GM06990 (cell line): ENCODE measurements at regions not wholly inside any gene's neighbourhood (a gene's known extent, or its start where the extent isn't known, plus 50 kb on each side); places are given as distances from the start of the nearest gene placed in this dataset.
"Not testable (repeated sequence)": the region's sequence is repeated elsewhere in the genome, so short reads cannot be mapped to it uniquely, and the experiment has no call there.

Experiments used
- DNase-seq: peaks from one replicate; pipeline ENCODE4 v3.0.0-alpha.2; 2011; ENCODE audit not compliant: insufficient read length; ENCODE audit errors: extremely low read depth
- H3K27me3 ChIP-seq: replicated peaks from 2 replicates; pipeline ENCODE4 v1.6.0; 2011; ENCODE audit warnings: low read length; ENCODE audit not compliant: control insufficient read depth, insufficient read depth
- H3K36me3 ChIP-seq: 2 replicates; pipeline ENCODE4 v1.5.1; 2011; ENCODE audit warnings: low read length; ENCODE audit not compliant: control insufficient read depth, insufficient read depth
- H3K4me3 ChIP-seq: replicated peaks from 2 replicates; pipeline ENCODE4 v1.5.1; 2011; ENCODE audit warnings: low read depth, mild to moderate bottlenecking, control low read depth, low read length
- TF ChIP-seq, protein P1 (sequence below): IDR thresholded peaks from 2 replicates; pipeline ENCODE4 v1.5.1; 2011; ENCODE audit warnings: low read length, control low read depth, mild to moderate bottlenecking, inconsistent platforms; ENCODE audit not compliant: insufficient read depth, poor library complexity, severe bottlenecking

DNA sequence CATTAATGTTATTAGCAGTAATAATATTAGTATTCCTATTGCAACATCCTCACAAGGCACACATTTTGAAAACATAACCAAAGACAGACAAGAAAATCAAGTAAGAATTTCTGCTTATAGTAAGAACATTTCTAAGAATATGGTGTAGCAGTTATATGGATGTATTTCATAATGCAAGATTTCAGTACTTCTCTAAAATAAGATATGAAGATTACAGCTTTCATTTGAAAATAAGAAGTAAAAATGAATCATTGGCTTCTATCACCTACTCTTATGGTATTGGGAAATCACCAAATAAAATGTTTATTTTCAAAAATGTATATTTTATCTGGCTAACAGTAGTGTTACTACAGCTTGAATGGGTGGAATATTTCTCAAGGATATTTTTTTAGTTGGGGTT, 103.8 kb upstream of the USP25 start:
- Histone ChIP-seq H3K27me3 (no peaks in the 10 kb centered on the region), H3K4me3 (no peak overlapping the region), H3K36me3 (no peaks in the 10 kb centered on the region)
- TF ChIP-seq, protein P1, sequence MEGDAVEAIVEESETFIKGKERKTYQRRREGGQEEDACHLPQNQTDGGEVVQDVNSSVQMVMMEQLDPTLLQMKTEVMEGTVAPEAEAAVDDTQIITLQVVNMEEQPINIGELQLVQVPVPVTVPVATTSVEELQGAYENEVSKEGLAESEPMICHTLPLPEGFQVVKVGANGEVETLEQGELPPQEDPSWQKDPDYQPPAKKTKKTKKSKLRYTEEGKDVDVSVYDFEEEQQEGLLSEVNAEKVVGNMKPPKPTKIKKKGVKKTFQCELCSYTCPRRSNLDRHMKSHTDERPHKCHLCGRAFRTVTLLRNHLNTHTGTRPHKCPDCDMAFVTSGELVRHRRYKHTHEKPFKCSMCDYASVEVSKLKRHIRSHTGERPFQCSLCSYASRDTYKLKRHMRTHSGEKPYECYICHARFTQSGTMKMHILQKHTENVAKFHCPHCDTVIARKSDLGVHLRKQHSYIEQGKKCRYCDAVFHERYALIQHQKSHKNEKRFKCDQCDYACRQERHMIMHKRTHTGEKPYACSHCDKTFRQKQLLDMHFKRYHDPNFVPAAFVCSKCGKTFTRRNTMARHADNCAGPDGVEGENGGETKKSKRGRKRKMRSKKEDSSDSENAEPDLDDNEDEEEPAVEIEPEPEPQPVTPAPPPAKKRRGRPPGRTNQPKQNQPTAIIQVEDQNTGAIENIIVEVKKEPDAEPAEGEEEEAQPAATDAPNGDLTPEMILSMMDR = no peak
- DNase-seq = no peak

DNA sequence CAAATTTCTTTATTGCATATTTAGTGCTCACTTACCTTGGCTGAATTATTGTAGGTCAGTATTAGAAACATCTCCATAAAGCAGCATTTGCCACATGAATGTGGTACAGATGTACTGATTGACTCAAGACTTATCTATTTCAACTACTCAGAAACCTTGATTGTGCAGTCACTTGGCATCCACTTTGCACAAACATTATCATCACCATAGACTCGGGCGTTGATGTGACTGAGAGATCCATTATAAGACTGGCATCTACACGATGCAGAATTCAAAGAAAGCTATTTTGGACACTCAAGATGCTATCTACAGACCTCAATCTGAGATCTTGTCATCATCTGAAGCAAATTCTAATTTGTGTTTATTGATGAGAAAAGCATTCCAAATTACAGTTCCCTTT, 102.8 kb upstream of the USP25 start:
- H3K36me3 ChIP-seq = no peaks in the 10 kb centered on the region
- no peak for DNase-seq
- no peaks in the 10 kb centered on the region for H3K27me3 ChIP-seq
- H3K4me3 ChIP-seq = no peak overlapping the region
- TF ChIP-seq, protein P1 = no peak

DNA sequence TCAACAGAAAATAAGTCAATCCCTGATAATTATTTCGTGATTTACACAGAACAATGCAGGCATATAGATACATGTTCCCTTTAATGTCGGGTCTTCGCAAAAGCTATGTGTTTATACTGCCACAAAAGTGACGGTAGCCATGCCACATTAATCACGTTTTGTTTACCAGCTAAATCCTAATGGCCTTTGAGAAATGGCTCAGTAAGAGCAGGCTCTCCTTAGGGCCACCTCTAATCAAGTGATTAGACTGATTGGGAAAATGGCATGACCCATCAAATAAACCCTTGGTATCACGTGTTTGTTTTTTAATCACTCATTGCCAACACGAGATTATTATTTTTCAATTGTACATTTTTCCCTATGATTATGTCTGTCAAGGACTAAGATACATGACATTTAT, 102.0 kb upstream of the USP25 start:
- no peaks in the 10 kb centered on the region for H3K36me3 ChIP-seq
- no peaks in the 10 kb centered on the region for H3K27me3 ChIP-seq
- no peak overlapping the region for H3K4me3 ChIP-seq
- DNase-seq = no peak
- TF ChIP-seq, protein P1 = no peak

DNA sequence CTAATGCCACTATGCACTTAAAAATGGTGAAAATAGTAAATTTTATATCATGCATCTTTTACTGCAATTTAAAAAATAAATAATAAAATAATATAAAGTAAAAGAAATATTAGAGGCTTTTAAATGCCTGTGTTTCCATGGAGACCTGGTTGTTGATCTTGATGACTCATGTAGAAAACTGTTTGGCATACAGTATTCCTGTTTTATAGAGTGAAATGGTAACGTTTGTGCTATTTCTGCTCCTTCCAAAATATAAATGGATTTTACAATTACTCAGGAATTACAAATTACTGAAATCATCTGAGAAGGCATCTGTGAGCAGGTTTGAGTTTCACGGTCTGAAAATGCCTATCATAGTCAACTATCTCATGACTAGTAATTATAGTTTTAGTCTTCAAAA, 98.4 kb upstream of the USP25 start:
- H3K36me3 ChIP-seq = no peaks in the 10 kb centered on the region
- no peak overlapping the region for H3K4me3 ChIP-seq
- no peaks in the 10 kb centered on the region for H3K27me3 ChIP-seq
- DNase-seq = no peak
- TF ChIP-seq, protein P1 = no peak

DNA sequence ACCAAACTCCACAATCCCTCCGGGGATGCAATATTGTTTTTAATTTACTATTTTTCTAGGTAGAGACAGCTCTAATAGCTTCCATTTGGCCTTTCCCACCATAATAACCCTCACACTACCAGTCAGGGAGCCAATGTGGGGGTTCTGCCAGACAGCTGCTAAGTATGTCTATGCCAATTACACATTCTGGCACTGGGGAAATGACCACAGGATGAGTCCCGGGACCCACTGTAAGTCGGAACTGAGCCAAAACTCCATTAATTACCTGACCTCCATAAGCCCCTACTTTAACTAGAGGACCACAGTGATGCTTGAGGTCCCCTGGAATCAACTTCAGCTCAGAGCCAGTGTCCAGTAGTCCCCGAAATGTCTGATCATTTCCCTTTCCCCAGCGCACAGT, 95.2 kb upstream of the USP25 start:
- H3K36me3 ChIP-seq, H3K4me3 ChIP-seq, H3K27me3 ChIP-seq, DNase-seq: not testable (repeated sequence)

DNA sequence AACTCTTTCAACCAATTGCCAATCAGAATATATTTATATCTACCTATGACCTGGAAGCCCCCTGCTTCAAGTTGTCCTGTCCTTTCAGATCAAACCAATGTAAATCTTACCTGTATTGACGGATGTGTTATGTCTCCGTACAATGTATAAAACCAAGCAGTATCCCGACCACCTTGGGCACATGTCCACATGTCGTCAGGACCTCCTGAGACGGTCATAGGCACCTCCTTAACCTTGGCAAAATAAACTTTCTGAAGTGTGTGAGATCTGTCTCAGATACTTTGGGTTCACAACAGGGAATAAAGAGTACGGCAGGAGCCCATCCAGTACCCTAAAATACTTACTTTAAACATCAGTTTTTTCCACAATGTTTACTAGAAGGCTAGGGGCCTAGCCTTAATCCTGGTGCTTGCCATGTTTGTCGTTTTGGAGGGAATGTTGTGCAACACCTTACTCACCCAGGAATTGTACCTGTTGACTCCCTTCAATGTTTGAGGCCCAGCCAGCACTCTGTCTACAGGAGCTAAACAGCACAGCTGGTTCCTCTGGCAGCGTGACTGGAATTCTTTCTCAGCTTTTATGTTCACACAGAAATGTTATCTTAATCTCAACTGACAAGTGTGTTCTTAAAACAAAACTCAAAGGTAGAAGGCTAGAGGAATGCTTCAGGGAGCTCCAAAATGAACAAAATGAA, 90.8 kb upstream of the USP25 start:
- no peaks in the 10 kb centered on the region for H3K27me3 ChIP-seq
- DNase-seq = no peak
- no peaks in the 10 kb centered on the region for H3K36me3 ChIP-seq
- no peak overlapping the region for H3K4me3 ChIP-seq
- TF ChIP-seq, protein P1 = no peak

DNA sequence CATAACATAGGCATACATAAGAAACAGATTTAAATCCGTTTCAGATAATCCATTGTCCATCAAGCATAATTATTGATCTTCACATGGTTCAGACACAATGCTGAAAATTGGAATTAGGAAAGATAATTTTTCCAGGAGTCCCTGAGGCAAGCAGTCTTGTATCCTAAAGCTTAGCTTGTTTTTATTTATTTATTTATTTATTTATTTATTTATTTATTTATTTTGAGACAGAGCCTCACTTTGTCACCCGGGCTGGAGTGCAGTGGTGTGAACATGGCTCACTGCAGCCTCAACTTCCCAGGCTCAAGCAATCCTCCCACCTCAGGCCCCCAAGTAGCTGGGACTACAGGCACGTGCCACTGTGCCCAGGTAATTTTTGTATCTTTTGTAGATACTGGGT, 89.7 kb upstream of the USP25 start:
- not testable (repeated sequence) for H3K36me3 ChIP-seq, H3K27me3 ChIP-seq, H3K4me3 ChIP-seq, DNase-seq
